ENCODE measurements at regions not wholly inside any gene's neighbourhood (a gene's known extent, or its start where the extent isn't known, plus 50 kb on each side); places are given as distances from the start of the nearest gene placed in this dataset.

GRCh38 chr2:5950736-5951135 lies 258.6 kb downstream of the SOX11 start:
- WGBS, 2 donors = 75 to 90% methylated on average over 4 to 5 of the region's 5 CpGs
- intact Hi-C loops (cut with DNase I) = no loop called here
- no peaks in the 10 kb centered on the region for H3K27me3 ChIP-seq
- H3K36me3 ChIP-seq = no peaks in the 10 kb centered on the region
- no peak overlapping the region for H3K27ac ChIP-seq
- H3K4me3 ChIP-seq = no peak overlapping the region
- no peaks in the 10 kb centered on the region for H3K4me1 ChIP-seq
- H3K9me3 ChIP-seq = peaks cover 0 to 4% (median 0%) of the 10 kb centered on the region in 3 donors
- TF ChIP-seq CTCF (IDR thresholded peaks at IDR 0.05) = no peak
- TF ChIP-seq POLR2A (IDR thresholded peaks at IDR 0.05) = no peak
- no peak for DNase-seq

- intact Hi-C loops (cut with DNase I) = no loop called here
- Histone ChIP-seq H3K9me3 (peaks cover 0 to 4% (median 0%) of the 10 kb centered on the region in 3 donors), H3K4me1 (no peaks in the 10 kb centered on the region), H3K4me3 (no peak overlapping the region), H3K27me3 (no peaks in the 10 kb centered on the region), H3K36me3 (no peaks in the 10 kb centered on the region), H3K27ac (no peak overlapping the region)
- TF ChIP-seq CTCF (IDR thresholded peaks at IDR 0.05) (no peak), POLR2A (IDR thresholded peaks at IDR 0.05) (no peak)
- WGBS, 2 donors = 29 to 57% methylated on average over 1 of the region's 1 CpG
- DNase-seq = no peak
Observed at GRCh38 chr2:5951471-5951870, 259.3 kb downstream of the SOX11 start.

- Histone ChIP-seq H3K36me3 (no peaks in the 10 kb centered on the region), H3K4me3 (no peak overlapping the region), H3K9me3 (peaks cover 0 to 4% (median 0%) of the 10 kb centered on the region in 3 donors), H3K27ac (no peak overlapping the region), H3K27me3 (no peaks in the 10 kb centered on the region), H3K4me1 (no peaks in the 10 kb centered on the region)
- WGBS, 2 donors = 68 to 71% methylated on average over 1 of the region's 1 CpG
- intact Hi-C loops (cut with DNase I) = no loop called here
- no peak for DNase-seq
- TF ChIP-seq POLR2A (IDR thresholded peaks at IDR 0.05) (no peak), CTCF (IDR thresholded peaks at IDR 0.05) (no peak)
Observed at GRCh38 chr2:5953525-5953924, 261.3 kb downstream of the SOX11 start.

GRCh38 chr2:5954509-5954908 lies 262.3 kb downstream of the SOX11 start:
- WGBS, 2 donors = 46 to 54% methylated on average over 5 of the region's 5 CpGs
- H3K27ac ChIP-seq = no peak overlapping the region
- no peaks in the 10 kb centered on the region for H3K27me3 ChIP-seq
- TF ChIP-seq CTCF (IDR thresholded peaks at IDR 0.05) = no peak
- no peak for TF ChIP-seq POLR2A (IDR thresholded peaks at IDR 0.05)
- H3K4me1 ChIP-seq = no peaks in the 10 kb centered on the region
- intact Hi-C loops (cut with DNase I) = no loop called here
- DNase-seq = no peak
- H3K9me3 ChIP-seq = peaks cover 0 to 3% (median 0%) of the 10 kb centered on the region in 3 donors
- no peak overlapping the region for H3K4me3 ChIP-seq
- H3K36me3 ChIP-seq = no peaks in the 10 kb centered on the region

- no peak overlapping the region for H3K27ac ChIP-seq
- no peaks in the 10 kb centered on the region for H3K9me3 ChIP-seq
- H3K27me3 ChIP-seq = no peaks in the 10 kb centered on the region
- H3K4me3 ChIP-seq = no peak overlapping the region
- intact Hi-C loops (cut with DNase I) = no loop called here
- no peaks in the 10 kb centered on the region for H3K4me1 ChIP-seq
- TF ChIP-seq CTCF (IDR thresholded peaks at IDR 0.05) (no peak), POLR2A (IDR thresholded peaks at IDR 0.05) (no peak)
- DNase-seq = no peak
- no peaks in the 10 kb centered on the region for H3K36me3 ChIP-seq
Observed at GRCh38 chr2:5955921-5956320, 263.7 kb downstream of the SOX11 start.

Data from esophagus squamous epithelium (tissue), 5 donors.